ENCODE measurements at regions not wholly inside any gene's neighbourhood (a gene's known extent, or its start where the extent isn't known, plus 50 kb on each side); places are given as distances from the start of the nearest gene placed in this dataset.
A peak's percentile ranks its signal among the peaks of the same experiment; 100 is the strongest.

DNA sequence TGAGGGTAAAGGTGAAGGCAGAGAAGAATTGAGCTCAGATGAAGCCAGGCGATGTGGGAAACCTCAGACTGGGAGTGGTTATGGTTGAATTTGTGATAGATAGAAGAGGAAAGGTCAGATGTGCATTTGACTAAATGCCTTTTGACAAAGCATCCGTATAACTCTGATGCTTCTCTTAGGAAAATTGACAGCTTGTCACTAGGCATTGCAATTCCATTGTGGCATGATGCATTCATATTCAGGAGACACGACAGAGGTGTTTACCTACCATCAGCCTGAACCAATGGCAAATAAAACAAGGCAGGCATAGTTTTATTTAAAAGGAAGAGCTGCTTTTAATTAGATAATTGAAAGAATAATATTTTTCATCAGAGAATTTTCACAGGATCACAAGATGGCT, 325.1 kb upstream of the IGFBP7 start:
- Histone ChIP-seq H3K4me1 (ENCODE audit: control insufficient read depth, low read depth, low read length) (no peaks in the 10 kb centered on the region), H2BK120ac (ENCODE audit: low read depth, low read length) (no peak overlapping the region), H2BK5ac (ENCODE audit: low read length) (no peak overlapping the region), H3K18ac (ENCODE audit: low read length) (no peak overlapping the region), H2AK5ac (ENCODE audit: low read length) (no peak overlapping the region), H3K4me3 (ENCODE audit: low read length) (no peak overlapping the region), H3K56ac (ENCODE audit: low read length) (no peak overlapping the region), H3K4ac (ENCODE audit: low read depth, low read length) (no peak overlapping the region), H3K27ac (ENCODE audit: low read depth, low read length) (no peak overlapping the region), H4K5ac (ENCODE audit: low read length) (no peak overlapping the region), H3K27me3 (ENCODE audit: insufficient read depth, low read length, poor library complexity) (no peaks in the 10 kb centered on the region), H3K79me2 (ENCODE audit: control insufficient read depth, insufficient read depth, low read length) (no peaks in the 10 kb centered on the region), H3K36me3 (ENCODE audit: control insufficient read depth, insufficient read depth, low read length) (no peaks in the 10 kb centered on the region), H3K4me2 (ENCODE audit: low read length) (no peak overlapping the region), H3K79me1 (ENCODE audit: low read length) (no peaks in the 10 kb centered on the region), H2BK15ac (replicated peaks; ENCODE audit: low read depth) (no peak overlapping the region), H3K9ac (ENCODE audit: low read length) (no peak overlapping the region), H3K23ac (ENCODE audit: low read length) (no peak overlapping the region), H4K8ac (ENCODE audit: low read depth, low read length) (no peak overlapping the region)
- WGBS (ENCODE audit: extremely low coverage, insufficient coverage, low lambda C conversion rate), result no CpG with 5 or more reads among the region's 3 CpGs
- DNase-seq, result no peak

DNA sequence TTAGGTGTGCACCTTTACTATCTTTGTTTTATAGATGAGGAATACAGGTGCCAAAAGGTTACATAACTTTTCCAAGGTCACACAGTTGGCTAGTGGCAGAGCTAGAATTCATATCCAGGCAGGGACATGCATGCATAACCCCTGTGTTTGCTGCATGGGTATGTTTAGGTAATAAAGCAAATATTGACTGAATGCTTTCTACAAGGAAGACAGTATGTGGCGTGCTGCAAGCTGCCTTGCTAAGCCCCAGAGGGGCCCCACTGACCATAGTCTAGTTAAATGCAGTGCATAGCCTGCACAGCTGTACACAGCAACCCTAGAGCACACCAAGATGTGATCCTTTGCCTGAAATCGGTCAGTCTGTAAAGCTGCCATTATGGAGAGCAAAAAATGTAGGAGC, 320.5 kb upstream of the IGFBP7 start:
- no peak overlapping the region for H2AK5ac ChIP-seq (ENCODE audit: low read length)

DNA sequence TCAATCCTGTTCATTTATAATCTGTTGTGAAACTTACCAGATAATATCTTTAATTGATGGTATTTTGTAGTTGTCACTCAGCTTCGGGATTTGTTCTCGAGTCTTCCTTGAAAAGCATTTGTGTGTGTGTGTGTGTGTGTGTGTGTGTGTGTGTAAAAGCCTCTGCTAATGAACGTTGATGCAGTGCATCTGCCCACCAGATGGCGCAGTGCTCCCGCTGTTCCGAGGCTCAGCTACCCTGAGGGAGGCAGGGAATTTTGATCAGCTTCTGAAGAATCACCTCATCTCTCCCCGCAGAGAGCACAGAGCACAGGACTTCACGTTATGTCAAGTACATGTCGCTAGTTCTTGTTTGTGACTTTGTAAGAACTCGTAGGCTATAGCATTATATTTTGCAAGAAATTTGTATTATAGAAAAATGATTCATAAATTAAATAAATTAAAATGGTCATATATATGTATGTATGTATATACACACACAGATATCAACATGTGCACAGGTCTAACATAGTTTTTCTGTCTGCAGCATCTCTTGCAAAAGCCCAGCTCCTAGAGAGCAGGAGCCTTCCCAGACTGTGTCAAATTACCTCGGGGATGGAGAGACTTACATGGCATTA, 316.7 kb upstream of the IGFBP7 start:
- Histone ChIP-seq H4K5ac (ENCODE audit: low read length) (no peak overlapping the region), H2BK120ac (ENCODE audit: low read depth, low read length) (no peak overlapping the region), H3K23ac (ENCODE audit: low read length) (no peak overlapping the region), H3K27ac (ENCODE audit: low read depth, low read length) (no peak overlapping the region), H2AK5ac (ENCODE audit: low read length) (no peak overlapping the region), H2BK5ac (ENCODE audit: low read length) (no peak overlapping the region), H3K4me3 (ENCODE audit: low read length) (no peak overlapping the region), H3K79me1 (ENCODE audit: low read length) (no peaks in the 10 kb centered on the region), H3K18ac (ENCODE audit: low read length) (no peak overlapping the region), H3K9ac (ENCODE audit: low read length) (no peak overlapping the region), H3K36me3 (ENCODE audit: control insufficient read depth, insufficient read depth, low read length) (no peaks in the 10 kb centered on the region), H4K8ac (ENCODE audit: low read depth, low read length) (no peak overlapping the region), H2BK15ac (replicated peaks; ENCODE audit: low read depth) (no peak overlapping the region), H3K79me2 (ENCODE audit: control insufficient read depth, insufficient read depth, low read length) (no peaks in the 10 kb centered on the region), H3K4me2 (ENCODE audit: low read length) (no peak overlapping the region), H3K4me1 (ENCODE audit: control insufficient read depth, low read depth, low read length) (peaks cover 4% of the 10 kb centered on the region), H3K56ac (ENCODE audit: low read length) (no peak overlapping the region), H3K4ac (ENCODE audit: low read depth, low read length) (no peak overlapping the region), H3K27me3 (ENCODE audit: insufficient read depth, low read length, poor library complexity) (no peaks in the 10 kb centered on the region)
- DNase-seq, result peak; percentile 90
- WGBS (ENCODE audit: extremely low coverage, insufficient coverage, low lambda C conversion rate), result no CpG with 5 or more reads among the region's 11 CpGs

More for the DNA sequence above, 320.5 kb upstream of the IGFBP7 start:
- H3K79me2 ChIP-seq (ENCODE audit: control insufficient read depth, insufficient read depth, low read length), result no peaks in the 10 kb centered on the region
- H2BK5ac ChIP-seq (ENCODE audit: low read length), result no peak overlapping the region
- no CpG with 5 or more reads among the region's 2 CpGs for WGBS (ENCODE audit: extremely low coverage, insufficient coverage, low lambda C conversion rate)
- H3K36me3 ChIP-seq (ENCODE audit: control insufficient read depth, insufficient read depth, low read length), result no peaks in the 10 kb centered on the region
- H3K79me1 ChIP-seq (ENCODE audit: low read length), result no peaks in the 10 kb centered on the region
- no peak for DNase-seq
- no peak overlapping the region for H3K27ac ChIP-seq (ENCODE audit: low read depth, low read length)
- H3K4me3 ChIP-seq (ENCODE audit: low read length), result no peak overlapping the region
- H3K4me2 ChIP-seq (ENCODE audit: low read length), result no peak overlapping the region
- no peak overlapping the region for H3K9ac ChIP-seq (ENCODE audit: low read length)
- H3K18ac ChIP-seq (ENCODE audit: low read length), result no peak overlapping the region
- no peak overlapping the region for H3K56ac ChIP-seq (ENCODE audit: low read length)
- no peaks in the 10 kb centered on the region for H3K27me3 ChIP-seq (ENCODE audit: insufficient read depth, low read length, poor library complexity)
- H2BK120ac ChIP-seq (ENCODE audit: low read depth, low read length), result no peak overlapping the region
- no peak overlapping the region for H4K5ac ChIP-seq (ENCODE audit: low read length)
- H3K4me1 ChIP-seq (ENCODE audit: control insufficient read depth, low read depth, low read length), result no peaks in the 10 kb centered on the region
- H2BK15ac ChIP-seq (replicated peaks; ENCODE audit: low read depth), result no peak overlapping the region
- no peak overlapping the region for H3K23ac ChIP-seq (ENCODE audit: low read length)
- no peak overlapping the region for H4K8ac ChIP-seq (ENCODE audit: low read depth, low read length)
- H3K4ac ChIP-seq (ENCODE audit: low read depth, low read length), result no peak overlapping the region

DNA sequence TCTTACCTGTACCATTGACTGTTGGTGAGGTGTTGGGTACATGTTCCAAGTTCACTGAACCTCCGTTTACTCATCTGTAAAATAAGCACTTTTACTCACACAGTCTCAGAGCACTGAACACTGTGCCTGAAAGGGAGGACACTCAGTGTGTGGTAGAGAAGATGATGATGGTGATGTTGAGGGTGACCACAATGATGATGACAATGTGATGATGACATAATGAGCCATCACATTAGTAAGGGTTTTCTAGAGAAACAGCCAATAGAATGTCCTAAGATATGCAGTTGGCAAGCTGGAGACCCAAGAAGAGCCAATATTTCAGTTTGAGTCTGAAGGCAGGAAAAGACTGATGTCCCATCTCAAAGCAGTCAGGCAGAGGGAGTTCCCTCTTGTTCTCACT, 315.4 kb upstream of the IGFBP7 start:
- no peak overlapping the region for H3K4me2 ChIP-seq (ENCODE audit: low read length)
- H4K5ac ChIP-seq (ENCODE audit: low read length), result no peak overlapping the region
- H3K79me1 ChIP-seq (ENCODE audit: low read length), result no peaks in the 10 kb centered on the region
- H3K23ac ChIP-seq (ENCODE audit: low read length), result no peak overlapping the region
- no peak for DNase-seq
- no CpG with 5 or more reads among the region's 1 CpG for WGBS (ENCODE audit: extremely low coverage, insufficient coverage, low lambda C conversion rate)
- no peak overlapping the region for H2AK5ac ChIP-seq (ENCODE audit: low read length)
- no peaks in the 10 kb centered on the region for H3K79me2 ChIP-seq (ENCODE audit: control insufficient read depth, insufficient read depth, low read length)
- no peak overlapping the region for H3K4ac ChIP-seq (ENCODE audit: low read depth, low read length)
- H3K27me3 ChIP-seq (ENCODE audit: insufficient read depth, low read length, poor library complexity), result no peaks in the 10 kb centered on the region
- H3K4me1 ChIP-seq (ENCODE audit: control insufficient read depth, low read depth, low read length), result peaks cover 4% of the 10 kb centered on the region
- H2BK15ac ChIP-seq (replicated peaks; ENCODE audit: low read depth), result no peak overlapping the region
- no peak overlapping the region for H2BK5ac ChIP-seq (ENCODE audit: low read length)
- H4K8ac ChIP-seq (ENCODE audit: low read depth, low read length), result no peak overlapping the region
- no peak overlapping the region for H3K18ac ChIP-seq (ENCODE audit: low read length)
- no peak overlapping the region for H3K9ac ChIP-seq (ENCODE audit: low read length)
- no peak overlapping the region for H3K56ac ChIP-seq (ENCODE audit: low read length)
- no peak overlapping the region for H3K4me3 ChIP-seq (ENCODE audit: low read length)
- no peak overlapping the region for H3K27ac ChIP-seq (ENCODE audit: low read depth, low read length)
- H2BK120ac ChIP-seq (ENCODE audit: low read depth, low read length), result no peak overlapping the region
- no peaks in the 10 kb centered on the region for H3K36me3 ChIP-seq (ENCODE audit: control insufficient read depth, insufficient read depth, low read length)

DNA sequence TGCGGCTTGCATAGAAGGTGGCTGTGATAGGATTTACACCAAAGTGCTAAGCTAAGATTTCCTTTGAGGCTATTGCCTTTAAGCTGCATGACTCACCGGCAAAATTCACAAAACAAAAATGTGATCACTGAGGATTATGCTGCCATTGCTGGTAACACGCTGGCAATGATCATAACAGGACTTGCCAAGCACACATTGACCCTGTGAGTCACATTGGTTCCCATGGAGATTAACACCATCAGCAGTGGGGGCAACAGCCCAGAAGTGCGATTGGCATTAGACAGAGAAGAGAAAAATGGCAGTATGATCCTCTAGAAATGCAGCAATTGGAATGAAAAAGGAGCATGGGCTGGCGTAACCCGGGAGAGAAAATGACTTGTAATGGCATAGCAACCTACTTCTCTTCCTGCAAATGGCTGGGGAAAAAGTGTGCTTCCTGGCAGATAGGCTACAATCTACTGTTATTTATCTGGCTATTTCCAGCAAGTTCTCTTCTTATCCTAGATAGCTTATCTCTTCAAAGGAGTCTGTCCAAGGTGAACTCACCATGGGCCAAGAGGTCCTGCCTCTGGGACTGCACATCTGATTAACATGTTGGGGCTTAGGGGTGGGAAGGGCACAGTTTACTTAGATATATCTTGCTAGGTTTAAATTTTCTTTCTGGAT, 314.2 kb upstream of the IGFBP7 start:
- Histone ChIP-seq H3K4ac (ENCODE audit: low read depth, low read length) (no peak overlapping the region), H3K9ac (ENCODE audit: low read length) (no peak overlapping the region), H3K4me3 (ENCODE audit: low read length) (no peak overlapping the region), H3K56ac (ENCODE audit: low read length) (no peak overlapping the region), H2BK120ac (ENCODE audit: low read depth, low read length) (no peak overlapping the region), H3K36me3 (ENCODE audit: control insufficient read depth, insufficient read depth, low read length) (no peaks in the 10 kb centered on the region), H4K8ac (ENCODE audit: low read depth, low read length) (no peak overlapping the region), H3K18ac (ENCODE audit: low read length) (no peak overlapping the region), H3K79me1 (ENCODE audit: low read length) (no peaks in the 10 kb centered on the region), H4K5ac (ENCODE audit: low read length) (no peak overlapping the region), H2BK5ac (ENCODE audit: low read length) (no peak overlapping the region), H2BK15ac (replicated peaks; ENCODE audit: low read depth) (no peak overlapping the region), H3K27ac (ENCODE audit: low read depth, low read length) (no peak overlapping the region), H3K4me1 (ENCODE audit: control insufficient read depth, low read depth, low read length) (peaks cover 4% of the 10 kb centered on the region), H2AK5ac (ENCODE audit: low read length) (no peak overlapping the region), H3K4me2 (ENCODE audit: low read length) (no peak overlapping the region), H3K27me3 (ENCODE audit: insufficient read depth, low read length, poor library complexity) (no peaks in the 10 kb centered on the region), H3K79me2 (ENCODE audit: control insufficient read depth, insufficient read depth, low read length) (no peaks in the 10 kb centered on the region), H3K23ac (ENCODE audit: low read length) (no peak overlapping the region)
- no CpG with 5 or more reads among the region's 6 CpGs for WGBS (ENCODE audit: extremely low coverage, insufficient coverage, low lambda C conversion rate)
- DNase-seq, result peak; percentile 71

DNA sequence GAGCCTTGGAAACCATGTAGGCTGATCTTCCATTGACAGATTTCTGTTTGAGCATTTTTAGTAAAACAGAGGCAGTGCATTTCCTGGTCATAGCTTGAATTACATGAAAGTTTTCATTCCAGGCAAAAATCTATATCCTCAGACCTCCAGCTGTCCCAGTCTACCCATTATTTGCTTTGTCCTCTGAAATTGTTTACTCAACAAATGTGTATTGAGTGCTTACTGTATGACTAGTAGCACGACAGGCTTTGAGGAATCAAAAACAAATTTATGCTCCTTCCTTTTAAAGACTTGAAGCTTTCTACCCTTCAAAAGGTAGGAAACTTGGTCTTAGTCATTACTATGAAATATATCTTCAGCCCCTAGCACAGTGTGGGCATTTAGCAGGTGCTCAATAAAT, 307.9 kb upstream of the IGFBP7 start:
- DNase-seq, result no peak
- no peaks in the 10 kb centered on the region for H3K4me1 ChIP-seq (ENCODE audit: control insufficient read depth, low read depth, low read length)
- H4K8ac ChIP-seq (ENCODE audit: low read depth, low read length), result no peak overlapping the region
- no peak overlapping the region for H3K9ac ChIP-seq (ENCODE audit: low read length)
- no peak overlapping the region for H3K23ac ChIP-seq (ENCODE audit: low read length)
- H4K5ac ChIP-seq (ENCODE audit: low read length), result no peak overlapping the region
- H3K4ac ChIP-seq (ENCODE audit: low read depth, low read length), result no peak overlapping the region
- no peak overlapping the region for H3K4me2 ChIP-seq (ENCODE audit: low read length)
- H3K79me2 ChIP-seq (ENCODE audit: control insufficient read depth, insufficient read depth, low read length), result no peaks in the 10 kb centered on the region
- no peak overlapping the region for H2BK5ac ChIP-seq (ENCODE audit: low read length)
- no peak overlapping the region for H3K4me3 ChIP-seq (ENCODE audit: low read length)
- H3K27me3 ChIP-seq (ENCODE audit: insufficient read depth, low read length, poor library complexity), result no peaks in the 10 kb centered on the region
- no CpG with 5 or more reads among the region's 1 CpG for WGBS (ENCODE audit: extremely low coverage, insufficient coverage, low lambda C conversion rate)
- H2BK15ac ChIP-seq (replicated peaks; ENCODE audit: low read depth), result no peak overlapping the region
- H3K27ac ChIP-seq (ENCODE audit: low read depth, low read length), result no peak overlapping the region
- no peak overlapping the region for H2BK120ac ChIP-seq (ENCODE audit: low read depth, low read length)
- no peak overlapping the region for H2AK5ac ChIP-seq (ENCODE audit: low read length)
- H3K79me1 ChIP-seq (ENCODE audit: low read length), result no peaks in the 10 kb centered on the region
- H3K18ac ChIP-seq (ENCODE audit: low read length), result no peak overlapping the region
- H3K36me3 ChIP-seq (ENCODE audit: control insufficient read depth, insufficient read depth, low read length), result no peaks in the 10 kb centered on the region
- no peak overlapping the region for H3K56ac ChIP-seq (ENCODE audit: low read length)

Data from mesendoderm (in vitro differentiated cells).